ENCODE measurements at regions not wholly inside any gene's neighbourhood (a gene's known extent, or its start where the extent isn't known, plus 50 kb on each side); places are given as distances from the start of the nearest gene placed in this dataset.

DNA sequence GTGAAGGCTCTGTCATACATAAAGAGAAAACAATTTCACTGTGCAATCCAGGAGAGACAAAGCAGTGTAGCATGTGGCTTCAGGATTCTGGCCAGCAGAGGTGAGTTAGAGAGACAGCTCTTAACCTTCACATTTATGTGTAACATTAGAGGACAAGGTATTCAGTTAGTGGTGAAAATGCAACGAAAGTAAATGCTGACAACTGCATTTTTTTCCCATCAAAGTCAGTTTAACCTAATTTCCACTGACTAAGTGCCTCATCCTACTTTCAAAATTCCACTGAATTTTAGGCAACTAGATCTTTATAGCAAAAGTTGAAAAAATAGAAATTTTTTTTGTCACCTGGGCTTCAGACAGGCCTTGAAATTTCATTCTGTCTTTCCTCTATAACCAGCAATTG is 130.8 kb upstream of the LNX1 start:
- no peak for DNase-seq

DNA sequence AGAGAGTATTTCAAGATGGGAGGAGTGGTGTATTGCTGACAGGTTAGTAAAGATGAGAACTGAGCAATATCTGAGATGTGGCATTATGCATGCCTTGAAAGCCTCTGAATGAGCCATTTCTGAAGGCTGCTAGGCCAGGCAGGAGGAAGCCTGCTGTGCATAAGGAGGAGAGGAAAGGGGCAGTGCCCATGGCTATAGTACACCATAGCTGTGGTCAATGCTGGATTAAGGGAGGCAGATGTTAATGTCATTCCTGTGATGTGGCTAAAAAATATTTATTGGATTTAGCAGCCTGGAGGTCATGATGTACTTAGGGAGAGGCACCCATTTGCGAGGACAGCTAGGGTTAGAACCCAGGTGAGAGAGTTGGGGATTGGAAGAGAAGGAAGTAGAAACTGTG is 130.0 kb upstream of the LNX1 start:
- Histone ChIP-seq H3K27ac (no peak overlapping the region), H3K4me3 (no peak overlapping the region), H3K27me3 (no peaks in the 10 kb centered on the region), H3K36me3 (no peaks in the 10 kb centered on the region), H3K9me3 (no peaks in the 10 kb centered on the region), H3K4me1 (peaks cover 0 to 10% of the 10 kb centered on the region in 2 donors)
- TF ChIP-seq, protein P1, sequence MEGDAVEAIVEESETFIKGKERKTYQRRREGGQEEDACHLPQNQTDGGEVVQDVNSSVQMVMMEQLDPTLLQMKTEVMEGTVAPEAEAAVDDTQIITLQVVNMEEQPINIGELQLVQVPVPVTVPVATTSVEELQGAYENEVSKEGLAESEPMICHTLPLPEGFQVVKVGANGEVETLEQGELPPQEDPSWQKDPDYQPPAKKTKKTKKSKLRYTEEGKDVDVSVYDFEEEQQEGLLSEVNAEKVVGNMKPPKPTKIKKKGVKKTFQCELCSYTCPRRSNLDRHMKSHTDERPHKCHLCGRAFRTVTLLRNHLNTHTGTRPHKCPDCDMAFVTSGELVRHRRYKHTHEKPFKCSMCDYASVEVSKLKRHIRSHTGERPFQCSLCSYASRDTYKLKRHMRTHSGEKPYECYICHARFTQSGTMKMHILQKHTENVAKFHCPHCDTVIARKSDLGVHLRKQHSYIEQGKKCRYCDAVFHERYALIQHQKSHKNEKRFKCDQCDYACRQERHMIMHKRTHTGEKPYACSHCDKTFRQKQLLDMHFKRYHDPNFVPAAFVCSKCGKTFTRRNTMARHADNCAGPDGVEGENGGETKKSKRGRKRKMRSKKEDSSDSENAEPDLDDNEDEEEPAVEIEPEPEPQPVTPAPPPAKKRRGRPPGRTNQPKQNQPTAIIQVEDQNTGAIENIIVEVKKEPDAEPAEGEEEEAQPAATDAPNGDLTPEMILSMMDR (IDR thresholded peaks at IDR 0.05): no peak
- DNase-seq (no peak), ATAC-seq (no peak)
- intact Hi-C loops (cut with DNase I): no loop called here

More for the DNA sequence above, 130.8 kb upstream of the LNX1 start:
- Histone ChIP-seq H3K36me3 (no peaks in the 10 kb centered on the region), H3K9me3 (no peaks in the 10 kb centered on the region), H3K27ac (no peak overlapping the region), H3K4me3 (no peak overlapping the region), H3K27me3 (no peaks in the 10 kb centered on the region), H3K4me1 (peaks cover 0 to 1% of the 10 kb centered on the region in 2 donors)
- intact Hi-C loops (cut with DNase I): no loop called here
- ATAC-seq: no peak
- TF ChIP-seq, protein P1 (IDR thresholded peaks at IDR 0.05): no peak

DNA sequence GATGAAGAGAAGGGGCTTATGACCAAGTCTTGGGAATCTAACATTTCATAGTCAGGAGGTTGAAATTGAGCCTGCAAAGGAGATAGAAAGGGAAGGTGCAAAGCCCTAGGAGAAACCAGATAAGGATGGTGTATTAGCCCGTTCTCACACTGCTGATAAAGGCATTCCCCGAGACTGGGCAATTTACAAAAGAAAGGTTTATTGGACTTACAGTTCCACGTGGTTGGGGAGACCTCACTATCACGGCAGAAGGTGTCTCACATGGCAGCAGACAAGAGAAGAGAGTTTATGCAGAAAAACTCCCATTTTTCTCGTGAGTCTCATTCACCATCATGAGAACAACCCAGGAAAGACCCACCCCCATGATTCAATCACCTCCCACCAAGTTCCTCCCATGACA is 129.5 kb upstream of the LNX1 start:
- TF ChIP-seq, protein P1 (IDR thresholded peaks at IDR 0.05): no peak
- no peak for DNase-seq
- Histone ChIP-seq H3K36me3 (no peaks in the 10 kb centered on the region), H3K27ac (no peak overlapping the region), H3K9me3 (no peaks in the 10 kb centered on the region), H3K4me3 (no peak overlapping the region), H3K27me3 (no peaks in the 10 kb centered on the region), H3K4me1 (peaks cover 0 to 11% of the 10 kb centered on the region in 2 donors)
- no peak for ATAC-seq
- intact Hi-C loops (cut with DNase I): no loop called here

DNA sequence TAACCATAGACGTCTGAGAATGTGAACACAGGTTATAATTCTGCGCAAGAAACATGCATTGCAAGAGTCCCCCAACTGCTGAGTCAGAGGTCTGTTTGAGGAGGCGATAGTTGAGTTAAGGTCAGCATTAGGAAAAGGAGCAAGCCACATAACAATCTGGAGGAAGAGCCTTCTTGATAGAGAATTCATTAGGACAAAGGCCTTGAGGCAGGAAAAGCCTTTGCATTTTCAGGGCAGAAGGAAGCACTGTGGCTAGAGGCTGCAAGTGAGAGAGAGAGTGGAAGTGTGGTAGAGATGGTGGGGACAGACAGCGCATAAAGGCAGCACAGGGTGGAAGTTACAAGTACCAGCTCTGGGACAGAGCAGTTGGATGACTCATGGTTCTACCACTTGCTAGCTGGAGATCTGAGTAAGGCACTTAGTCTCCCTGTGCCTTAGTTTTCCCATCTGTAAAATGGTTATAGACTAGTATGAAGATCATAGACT is 125.8 kb upstream of the LNX1 start:
- H3K36me3 ChIP-seq: no peaks in the 10 kb centered on the region
- no peak overlapping the region for H3K4me3 ChIP-seq
- H3K27me3 ChIP-seq: no peaks in the 10 kb centered on the region
- TF ChIP-seq, protein P1 (IDR thresholded peaks at IDR 0.05): no peak
- peak overlapping the region in 1 of 2 donors; percentile 20 for H3K27ac ChIP-seq
- ATAC-seq (peak; percentile 79), DNase-seq (no peak)
- intact Hi-C loops (cut with DNase I): no loop called here
- H3K4me1 ChIP-seq: peaks cover 0 to 11% of the 10 kb centered on the region in 2 donors
- H3K9me3 ChIP-seq: no peaks in the 10 kb centered on the region

DNA sequence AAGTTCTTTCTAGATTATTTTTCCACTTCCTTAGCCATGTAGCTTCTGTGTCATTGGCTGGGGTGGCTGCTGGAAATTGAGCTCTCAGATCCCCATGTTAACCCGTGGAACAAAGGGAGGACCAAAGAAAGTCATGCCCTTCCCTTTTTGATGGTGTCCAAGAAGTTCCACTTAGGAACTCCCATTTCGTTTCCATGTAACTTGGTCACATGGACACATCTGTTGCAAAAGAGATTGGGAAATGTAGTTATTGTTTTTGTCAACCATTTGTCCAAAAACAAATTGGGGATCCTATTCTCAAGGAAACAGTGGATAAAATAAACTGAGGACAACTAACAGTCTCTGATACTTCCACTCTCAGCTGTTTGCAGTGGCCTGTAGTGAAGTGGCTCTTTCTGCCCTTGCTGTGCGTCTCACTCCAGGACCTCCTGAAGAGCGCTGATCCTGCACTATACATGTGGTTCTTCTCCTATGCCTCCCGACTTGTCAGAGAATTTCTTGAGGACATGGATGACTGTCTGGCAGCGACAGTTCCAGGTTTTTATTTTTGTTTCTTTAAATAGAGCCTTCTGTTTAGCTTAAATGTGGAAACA is 125.3 kb upstream of the LNX1 start:
- ATAC-seq (peak; percentile 36), DNase-seq (no peak)
- Histone ChIP-seq H3K4me3 (no peak overlapping the region), H3K27ac (peak overlapping the region in 1 of 2 donors; percentile 20), H3K27me3 (no peaks in the 10 kb centered on the region), H3K9me3 (no peaks in the 10 kb centered on the region), H3K4me1 (peaks cover 0 to 11% of the 10 kb centered on the region in 2 donors), H3K36me3 (no peaks in the 10 kb centered on the region)
- TF ChIP-seq, protein P1 (IDR thresholded peaks at IDR 0.05): no peak
- intact Hi-C loops (cut with DNase I): no loop called here

Measured in left lung (tissue), 4 donors.